HEK293 (cell line): ENCODE measurements at regions not wholly inside any gene's neighbourhood (a gene's known extent, or its start where the extent isn't known, plus 50 kb on each side); places are given as distances from the start of the nearest gene placed in this dataset.

Experiments used
- CTCF ChIP-seq: fragments of 450-650 bp; formaldehyde crosslinking; IDR thresholded peaks from 2 replicates; pipeline ENCODE4 v1.5.1; 2016; ENCODE audit warnings: missing biosample characterization, missing genetic modification characterization
- REST ChIP-seq: fragments of 450-650 bp; formaldehyde crosslinking; IDR thresholded peaks from 2 replicates; pipeline ENCODE4 v1.5.1; 2016; ENCODE audit warnings: missing biosample characterization, missing genetic modification characterization

GRCh38 chr7:41786944-41787343, 84.1 kb upstream of the INHBA start:
- TF ChIP-seq REST (tag by site-specific recombination) (no peak), CTCF (tag by site-specific recombination) (no peak)
